GM18498 (cell line): ENCODE measurements at regions not wholly inside any gene's neighbourhood (a gene's known extent, or its start where the extent isn't known, plus 50 kb on each side); places are given as distances from the start of the nearest gene placed in this dataset.
A peak's percentile ranks its signal among the peaks of the same experiment; 100 is the strongest.

Source experiments
- ATAC-seq: cut with Tn5 transposase; IDR thresholded peaks from one replicate; pipeline ENCODE4 v1.9.1; 2021; ENCODE audit warnings: mild to moderate bottlenecking, moderate library complexity; ENCODE audit not compliant: unreplicated experiment

- no peak for ATAC-seq
These were observed 173.0 kb upstream of the STK17B start for GRCh38 chr2:196344397-196344796.

GRCh38 chr2:196353717-196354116 lies 182.3 kb upstream of the STK17B start:
- no peak for ATAC-seq

GRCh38 chr2:196354186-196354585 lies 182.8 kb upstream of the STK17B start:
- ATAC-seq, result no peak

- ATAC-seq, result no peak
These were observed 185.0 kb upstream of the STK17B start for GRCh38 chr2:196356332-196356731.

- ATAC-seq, result no peak
These were observed 189.3 kb upstream of the STK17B start for GRCh38 chr2:196360650-196361049.

- no peak for ATAC-seq
These were observed 190.4 kb upstream of the STK17B start for GRCh38 chr2:196361606-196362326.

GRCh38 chr2:196362973-196363549 lies 191.7 kb upstream of the STK17B start:
- ATAC-seq, result no peak

- no peak for ATAC-seq
These were observed 193.8 kb upstream of the STK17B start for GRCh38 chr2:196365145-196365544.

- ATAC-seq, result no peak
These were observed 194.5 kb upstream of the STK17B start for GRCh38 chr2:196365923-196366322.

GRCh38 chr2:196367633-196368032 lies 196.3 kb upstream of the STK17B start:
- ATAC-seq, result no peak

GRCh38 chr2:196368546-196369225 lies 197.3 kb upstream of the STK17B start:
- no peak for ATAC-seq

- ATAC-seq, result no peak
These were observed 198.6 kb upstream of the STK17B start for GRCh38 chr2:196369967-196370366.

- ATAC-seq, result no peak
These were observed 199.0 kb upstream of the STK17B start for GRCh38 chr2:196370381-196370780.

- no peak for ATAC-seq
These were observed 201.0 kb upstream of the STK17B start for GRCh38 chr2:196372276-196372809.

- ATAC-seq, result no peak
These were observed 201.7 kb upstream of the STK17B start for GRCh38 chr2:196372811-196373664.

GRCh38 chr2:196376984-196377877 lies 205.9 kb upstream of the STK17B start:
- ATAC-seq, result peak; percentile 62

- no peak for ATAC-seq
These were observed 208.2 kb upstream of the STK17B start for GRCh38 chr2:196379600-196379999.

GRCh38 chr2:196380098-196380497 lies 208.7 kb upstream of the STK17B start:
- ATAC-seq, result peak; percentile 37

GRCh38 chr2:196380575-196380974 lies 209.2 kb upstream of the STK17B start:
- no peak for ATAC-seq

- no peak for ATAC-seq
These were observed 210.1 kb upstream of the STK17B start for GRCh38 chr2:196381464-196381863.
